H1 (cell line): ENCODE measurements at regions not wholly inside any gene's neighbourhood (a gene's known extent, or its start where the extent isn't known, plus 50 kb on each side); places are given as distances from the start of the nearest gene placed in this dataset.

ENCODE experiments used
- JUND ChIP-seq: IDR thresholded peaks from 2 replicates; pipeline ENCODE4 v1.6.1; 2011; ENCODE audit warnings: mild to moderate bottlenecking, improper control_type of control experiment, low read length
- PHF8 ChIP-seq: fragments of 200-600 bp; sonication (generic); conservative IDR thresholded peaks from 2 replicates; pipeline ENCODE4 v1.7.1; 2012; ENCODE audit warnings: low read depth, mild to moderate bottlenecking, inconsistent platforms, low read length, moderate library complexity
- POLR2A ChIP-seq, 2 experiments: IDR thresholded peaks; 1 replicate in 1 of 2; 2 replicates in 1 of 2; pipeline ENCODE4 v1.6.1; 2011; ENCODE audit warnings: low read depth in 2 of 2, low read length in 2 of 2, mild to moderate bottlenecking in 2 of 2; ENCODE audit errors: control extremely low read depth in 1 of 2
- SRF ChIP-seq: IDR thresholded peaks from 2 replicates; pipeline ENCODE4 v1.6.1; 2011; ENCODE audit warnings: mild to moderate bottlenecking, low read depth, low read length, moderate library complexity
- TAF1 ChIP-seq: IDR thresholded peaks from 2 replicates; pipeline ENCODE4 v1.6.1; 2011; ENCODE audit warnings: mild to moderate bottlenecking, low read depth, low read length

DNA sequence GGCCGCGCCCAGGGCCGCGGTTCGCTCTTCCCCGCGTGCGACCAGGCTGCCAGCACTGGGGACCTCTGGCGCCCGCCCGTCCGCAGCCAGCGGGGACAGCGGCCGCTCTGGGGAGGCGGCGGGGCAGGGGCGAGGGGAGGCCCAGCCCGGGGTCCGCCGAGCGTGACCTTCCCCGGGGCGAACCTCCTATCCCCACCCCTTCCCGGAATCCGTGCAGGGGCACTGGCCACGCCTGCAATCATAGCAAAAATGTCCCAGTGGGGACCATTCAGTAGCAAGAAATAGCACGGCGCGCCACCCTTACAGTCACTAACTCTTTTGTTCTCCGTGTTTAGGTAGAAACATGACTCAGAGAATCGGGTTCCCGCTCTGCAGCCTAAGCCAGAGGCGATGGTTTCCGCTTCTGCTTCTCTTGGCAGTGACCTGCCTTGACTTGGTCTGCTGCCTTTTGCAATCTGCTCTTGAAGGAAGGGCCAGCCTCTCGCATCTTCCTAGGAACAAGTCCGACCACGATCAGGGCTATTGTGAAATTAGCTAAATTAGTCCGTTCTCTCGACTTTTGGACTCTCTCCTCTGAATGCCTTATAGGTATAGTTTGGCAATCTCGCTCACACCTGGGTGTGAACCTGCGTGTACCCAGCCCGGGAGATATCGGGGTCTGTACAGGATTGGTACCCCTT is 79.3 kb upstream of the ACBD5 start:
- no peak for TF ChIP-seq JUND
- TF ChIP-seq POLR2A (IDR thresholded peaks at IDR 0.05; ENCODE audit: control extremely low read depth in 1 of 2, low read depth in 2 of 2, low read length in 2 of 2) = no peak
- no peak for TF ChIP-seq SRF
- no peak for TF ChIP-seq PHF8
- no peak for TF ChIP-seq TAF1
